Kasumi-1 (cell line): ENCODE measurements at regions not wholly inside any gene's neighbourhood (a gene's known extent, or its start where the extent isn't known, plus 50 kb on each side); places are given as distances from the start of the nearest gene placed in this dataset.

Experiments
- DNase-seq, 2 experiments: peaks; one replicate each; lab custom pipeline; 2025; lab: John Stamatoyannopoulos, UW

GRCh38 chr5:165101709-165102108 lies 1596.3 kb downstream of the MAT2B start:
- DNase-seq = no peak

- no peak for DNase-seq
These were observed 1599.2 kb downstream of the MAT2B start for GRCh38 chr5:165104611-165105010.

DNA sequence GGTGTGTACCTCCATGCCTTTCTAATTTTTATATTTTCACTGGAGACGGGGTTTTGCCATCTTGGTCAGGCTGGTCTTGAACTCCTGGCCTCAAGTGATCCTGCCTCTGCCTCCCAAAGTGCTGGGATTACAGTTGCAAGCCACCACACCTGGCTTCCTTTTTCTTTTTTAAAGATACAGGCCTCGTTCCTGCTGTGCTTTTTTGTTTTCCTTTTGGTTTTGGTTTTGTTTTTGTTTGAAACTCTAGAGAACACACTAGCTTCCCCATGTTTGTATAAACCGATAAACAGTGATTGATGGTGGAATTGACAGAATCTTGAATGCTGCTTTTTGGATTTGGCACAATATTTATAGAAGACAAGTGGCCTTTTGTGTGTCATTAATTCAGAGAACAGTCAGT lies 1603.4 kb downstream of the MAT2B start:
- DNase-seq = no peak

DNA sequence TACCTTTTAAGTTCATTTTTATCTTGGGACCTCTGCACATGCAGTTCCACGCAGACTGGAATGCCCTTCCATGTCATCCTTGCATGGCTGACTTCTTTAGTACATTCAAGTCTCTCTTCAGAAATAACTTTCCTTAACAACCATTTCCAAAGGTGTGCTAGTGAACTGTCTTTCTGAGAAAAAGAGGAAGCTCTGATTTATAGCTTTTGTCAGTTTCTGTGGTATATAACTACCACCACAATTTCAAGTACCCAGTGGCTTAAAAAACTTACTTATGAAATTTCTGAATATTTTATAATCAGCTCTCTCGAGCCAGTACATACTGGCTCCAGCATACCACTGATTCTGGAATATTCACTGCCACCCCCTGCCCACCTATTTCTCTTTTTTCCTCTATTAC lies 1613.8 kb downstream of the MAT2B start:
- peak; percentile 22 to 39 for DNase-seq

DNA sequence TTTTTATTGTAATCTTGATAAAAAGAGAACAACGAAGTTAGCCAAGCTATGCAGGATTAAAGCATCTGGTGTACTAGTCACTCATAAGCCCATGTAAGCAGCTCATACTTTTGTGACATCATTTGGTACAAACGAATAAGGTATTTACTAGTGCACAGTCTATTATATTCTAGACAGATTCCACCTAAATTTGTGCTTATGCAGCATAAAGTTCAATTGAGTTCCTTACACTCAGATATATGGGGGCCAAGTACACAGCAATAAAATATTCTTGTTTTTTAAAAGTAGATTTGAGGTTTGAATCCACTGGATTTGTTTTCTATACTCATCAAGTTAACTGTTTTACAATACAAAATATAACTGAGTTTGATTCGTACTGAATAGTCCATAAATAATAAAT lies 1621.2 kb downstream of the MAT2B start:
- DNase-seq = no peak

- DNase-seq = no peak
These were observed 1622.5 kb downstream of the MAT2B start for GRCh38 chr5:165127941-165128340.

DNA sequence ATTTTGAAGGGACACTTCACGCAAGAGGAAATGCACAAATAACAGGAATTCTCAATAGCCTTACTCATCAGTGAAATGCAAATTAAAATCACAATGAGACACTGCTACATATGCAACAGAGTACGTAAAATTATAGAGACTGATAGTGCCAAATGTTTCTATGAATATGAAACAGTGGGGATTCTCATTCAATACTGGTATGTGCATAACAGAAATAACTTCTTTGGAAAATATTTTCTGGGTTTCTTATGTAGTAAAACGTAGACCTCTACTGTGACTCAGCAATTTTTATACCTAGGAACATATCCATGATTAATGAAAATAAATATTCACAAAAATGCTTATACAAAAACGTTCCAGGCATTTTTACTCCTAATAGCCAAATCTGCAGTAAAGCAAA lies 1625.2 kb downstream of the MAT2B start:
- DNase-seq = no peak

DNA sequence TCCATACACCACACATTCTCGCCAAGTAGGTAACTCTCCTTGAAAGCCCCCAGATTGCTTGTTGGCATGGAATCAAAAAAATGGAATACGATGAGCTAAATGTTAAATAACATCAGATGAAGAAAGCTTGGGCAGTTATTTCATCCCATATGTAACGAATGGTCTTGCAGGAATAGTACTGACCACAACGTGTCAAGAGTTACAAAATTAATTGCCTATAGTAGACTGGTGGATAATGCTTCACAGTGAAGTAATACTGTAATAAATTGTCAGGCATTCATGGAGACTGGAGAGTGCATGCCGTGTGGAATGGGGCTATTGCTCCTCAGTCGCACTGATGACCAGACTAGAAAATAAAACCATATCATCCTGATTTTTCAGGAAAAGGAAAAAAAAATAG lies 1628.7 kb downstream of the MAT2B start:
- no peak for DNase-seq

DNA sequence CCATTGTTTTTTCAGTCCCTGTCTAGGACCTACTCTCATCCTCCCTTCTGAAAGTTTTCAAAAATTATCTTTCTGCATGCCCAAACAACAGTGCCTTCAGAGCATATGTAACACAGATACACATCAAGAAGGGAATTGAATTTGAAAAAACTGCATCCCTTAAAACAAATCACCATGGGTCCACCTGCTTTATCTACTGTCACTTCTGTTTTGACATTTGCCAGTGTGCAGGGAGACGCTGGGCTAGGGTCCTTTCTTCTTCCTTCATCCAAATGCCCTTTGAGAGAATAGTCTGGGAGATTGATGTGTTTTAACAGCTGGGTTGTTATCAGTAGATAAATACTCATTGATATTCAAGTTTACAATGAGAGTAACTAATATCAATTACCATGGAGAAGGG lies 1630.1 kb downstream of the MAT2B start:
- no peak for DNase-seq

GRCh38 chr5:165137701-165138100 lies 1632.3 kb downstream of the MAT2B start:
- no peak for DNase-seq

- no peak for DNase-seq
These were observed 1632.8 kb downstream of the MAT2B start for GRCh38 chr5:165138236-165138635.

GRCh38 chr5:165139262-165139661 lies 1633.8 kb downstream of the MAT2B start:
- DNase-seq = no peak

- peak; percentile 91 to 94 for DNase-seq
These were observed 1634.3 kb downstream of the MAT2B start for GRCh38 chr5:165139721-165140120.

DNA sequence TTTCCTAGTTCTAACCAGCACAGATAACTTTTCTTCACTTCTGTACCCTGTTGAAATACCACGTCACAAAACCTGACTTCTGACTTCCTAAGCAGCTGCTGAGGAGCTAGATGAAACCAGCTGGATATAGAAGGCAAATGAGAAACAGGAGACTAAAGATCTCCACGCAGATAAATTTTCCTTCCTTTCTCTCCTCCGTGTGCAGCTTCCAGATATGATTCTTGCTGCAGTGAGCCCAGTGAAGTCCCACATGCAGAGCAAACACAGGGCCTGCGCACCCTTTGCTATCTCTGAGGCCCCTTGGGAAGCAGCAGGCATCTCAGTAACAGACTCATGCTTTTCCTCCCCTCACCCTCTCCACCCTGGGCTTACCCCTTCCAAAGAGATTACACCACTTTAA lies 1638.3 kb downstream of the MAT2B start:
- DNase-seq = peak in 1 of 2 experiments; percentile 5

- no peak for DNase-seq
These were observed 1644.0 kb downstream of the MAT2B start for GRCh38 chr5:165149431-165149830.

DNA sequence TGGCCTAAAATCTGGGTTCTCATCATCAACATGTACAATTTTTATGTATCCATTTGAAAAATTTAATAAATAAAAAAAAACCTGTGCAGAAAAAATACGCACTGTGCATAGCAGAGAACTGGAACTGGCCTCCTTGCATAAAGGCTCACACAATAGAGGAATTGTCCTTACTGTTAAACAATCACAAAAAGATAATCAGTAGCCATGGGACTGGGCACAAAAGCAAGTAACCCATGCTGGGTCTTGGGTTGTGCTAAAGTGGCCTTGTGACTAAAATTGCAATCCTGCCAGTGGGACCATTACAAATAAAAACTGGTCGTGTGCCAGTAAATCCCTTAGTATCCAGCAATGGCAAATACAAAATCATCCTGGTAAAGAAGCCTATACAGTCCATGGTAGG lies 1646.6 kb downstream of the MAT2B start:
- no peak for DNase-seq

DNA sequence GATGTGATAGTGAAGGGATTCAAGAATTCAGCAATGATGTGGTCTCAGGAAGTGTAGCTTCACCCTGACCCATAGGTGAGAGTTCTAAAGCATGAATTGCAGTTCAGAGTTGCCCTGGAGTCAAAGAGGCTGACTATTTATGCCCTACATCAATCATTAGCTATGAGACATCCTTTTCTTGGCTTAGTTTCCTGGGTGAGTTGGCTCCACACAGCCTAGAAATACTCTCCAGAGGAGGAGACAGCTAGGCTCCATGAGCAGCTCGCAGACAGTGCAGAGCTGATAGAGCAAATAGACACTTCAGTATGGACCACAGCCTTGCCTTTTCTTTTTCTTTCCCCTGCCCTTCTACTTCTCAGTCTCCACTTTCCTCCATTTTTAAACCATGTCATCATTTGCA lies 1651.8 kb downstream of the MAT2B start:
- no peak for DNase-seq

DNA sequence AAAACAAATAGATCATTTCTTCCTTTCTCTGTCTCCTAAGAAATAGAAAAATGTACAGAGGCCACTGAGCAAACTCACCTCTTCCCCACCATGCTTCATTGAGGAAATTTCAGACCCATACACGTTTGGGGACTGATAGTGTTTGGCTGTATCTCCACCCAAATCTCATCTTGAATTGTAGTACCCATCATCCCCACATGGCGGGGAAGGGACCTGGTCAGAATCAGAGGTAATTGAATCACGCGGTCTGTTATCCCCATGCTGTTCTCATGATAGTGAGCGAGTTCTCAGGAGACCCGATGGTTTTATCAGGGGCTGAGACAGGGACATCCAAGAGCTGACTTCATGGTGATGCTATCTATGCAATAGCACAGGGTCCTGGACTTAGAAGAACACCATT lies 1655.8 kb downstream of the MAT2B start:
- no peak for DNase-seq

- no peak for DNase-seq
These were observed 1658.4 kb downstream of the MAT2B start for GRCh38 chr5:165163861-165164260.

DNA sequence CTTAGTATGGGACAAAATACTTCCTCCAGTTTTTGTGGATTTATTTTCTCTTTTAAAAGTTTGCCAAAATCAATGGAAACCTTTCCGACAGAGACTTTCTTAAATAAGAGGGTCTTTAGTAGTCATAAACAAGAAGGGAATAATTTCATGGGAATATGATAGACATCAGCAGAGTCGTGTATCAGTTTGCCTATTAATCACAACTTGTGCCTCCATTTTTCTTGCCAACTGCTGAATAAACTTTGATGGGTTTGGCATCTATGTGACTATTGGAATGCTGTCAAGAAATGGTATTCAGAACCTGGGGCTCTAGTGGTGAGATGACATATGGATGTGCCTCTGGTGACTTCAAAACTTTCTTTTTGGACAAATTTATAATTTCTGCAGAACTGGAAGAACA lies 1668.2 kb downstream of the MAT2B start:
- DNase-seq = no peak

DNA sequence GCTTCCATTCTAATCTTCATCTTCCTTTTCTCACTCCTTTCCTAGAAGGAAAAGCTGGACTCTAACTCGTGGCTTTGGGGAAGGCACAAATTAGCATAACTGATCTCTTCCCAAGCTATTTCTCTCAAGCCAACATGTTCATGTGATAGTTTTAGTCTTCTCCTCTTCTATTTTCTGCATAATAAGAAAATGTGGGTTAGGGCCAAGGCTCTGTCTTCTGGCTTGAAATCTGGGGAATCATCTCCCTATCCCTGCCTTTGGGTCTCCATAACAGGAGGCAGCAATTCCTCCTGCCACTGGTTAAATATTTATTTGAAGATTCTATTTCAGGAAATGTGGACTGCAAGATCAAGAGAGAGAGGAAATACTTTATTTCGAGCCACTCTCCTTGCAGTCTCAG lies 1669.6 kb downstream of the MAT2B start:
- DNase-seq = no peak

- no peak for DNase-seq
These were observed 1678.8 kb downstream of the MAT2B start for GRCh38 chr5:165184183-165184582.

DNA sequence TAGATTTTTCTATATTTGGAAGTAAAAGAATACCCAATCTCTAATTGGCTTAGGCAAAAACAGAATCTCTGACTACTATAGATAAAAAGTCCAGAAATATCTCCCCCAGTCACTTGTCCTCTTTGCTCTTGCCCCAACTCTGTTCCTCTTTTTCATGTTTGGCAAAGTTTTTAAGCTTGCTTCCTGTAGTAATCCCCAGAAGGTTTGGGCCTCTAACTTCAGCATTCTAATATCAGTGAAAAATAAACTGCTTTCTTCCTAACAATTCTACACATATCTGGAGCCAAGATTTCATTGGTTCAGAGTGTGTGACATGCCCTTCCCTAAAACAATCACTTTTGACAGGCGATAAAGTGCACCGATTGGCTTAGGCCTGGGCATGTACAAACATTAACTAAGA lies 1680.3 kb downstream of the MAT2B start:
- DNase-seq = peak; percentile 81 to 92

DNA sequence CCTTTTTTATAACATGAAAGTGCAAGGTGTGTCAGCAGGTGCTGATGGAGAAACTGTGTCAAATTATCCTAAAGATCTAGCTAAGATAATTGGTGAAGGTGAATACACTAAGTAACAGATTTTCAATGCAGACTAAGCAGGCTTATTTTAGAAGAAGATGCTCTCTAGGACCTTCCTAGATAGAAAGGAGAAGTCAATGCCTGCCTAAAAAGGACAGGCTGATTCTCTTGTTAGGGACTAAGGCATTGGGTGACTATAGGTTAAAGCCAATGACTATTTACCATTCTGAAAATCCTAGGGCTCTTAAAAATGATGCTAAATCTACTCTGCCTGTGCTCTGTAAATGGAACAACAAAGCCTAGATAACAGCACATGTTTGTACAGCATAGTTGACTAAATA lies 1682.4 kb downstream of the MAT2B start:
- DNase-seq = peak; percentile 38 to 60

DNA sequence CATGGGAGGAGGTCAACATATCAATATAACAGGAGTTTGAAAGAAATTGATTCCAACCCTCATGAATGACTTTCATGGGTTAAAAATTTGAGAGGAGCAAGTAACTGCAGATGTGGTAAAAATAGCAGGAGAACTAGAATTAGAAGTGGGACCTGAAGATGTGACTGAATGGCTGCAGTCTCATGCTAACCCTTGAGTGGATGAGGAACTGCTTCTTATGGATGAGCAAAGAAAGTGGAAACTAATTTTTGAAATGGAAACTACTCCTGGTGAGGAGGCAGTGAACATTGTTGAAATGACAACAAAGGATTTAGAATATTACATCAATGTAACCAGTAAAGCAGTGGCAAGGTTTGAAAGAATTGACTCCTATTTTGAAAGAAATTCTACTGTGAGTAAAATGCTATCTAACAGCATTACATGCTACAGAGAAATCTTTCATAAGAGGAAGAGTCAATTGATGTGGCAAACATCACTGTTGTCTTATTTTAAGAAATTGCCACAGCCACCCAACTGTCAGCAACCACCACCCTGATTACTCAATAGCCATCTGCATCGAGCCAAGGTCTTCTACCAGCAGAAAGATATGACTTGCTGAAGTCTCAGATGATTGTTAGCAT lies 1683.2 kb downstream of the MAT2B start:
- peak; percentile 92 to 94 for DNase-seq
